ENCODE measurements at regions not wholly inside any gene's neighbourhood (a gene's known extent, or its start where the extent isn't known, plus 50 kb on each side); places are given as distances from the start of the nearest gene placed in this dataset.
A peak's percentile ranks its signal among the peaks of the same experiment; 100 is the strongest.

- TF ChIP-seq POLR2A (IDR thresholded peaks at IDR 0.05; ENCODE audit: low read length): no peak
- no peak for TF ChIP-seq GATA1 (IDR thresholded peaks at IDR 0.05; ENCODE audit: low read depth, low read length)
- no peak for DNase-seq
Observed at GRCh38 chr9:18163146-18163545, 310.8 kb upstream of the ADAMTSL1 start.

GRCh38 chr9:18167733-18168132 lies 306.2 kb upstream of the ADAMTSL1 start:
- no peak for DNase-seq
- TF ChIP-seq GATA1 (IDR thresholded peaks at IDR 0.05; ENCODE audit: low read depth, low read length): no peak
- no peak for TF ChIP-seq POLR2A (IDR thresholded peaks at IDR 0.05; ENCODE audit: low read length)

GRCh38 chr9:18173923-18174322 lies 300.0 kb upstream of the ADAMTSL1 start:
- TF ChIP-seq POLR2A (IDR thresholded peaks at IDR 0.05; ENCODE audit: low read length) (no peak), GATA1 (IDR thresholded peaks at IDR 0.05; ENCODE audit: low read depth, low read length) (no peak)
- no peak for DNase-seq

GRCh38 chr9:18182636-18183035 lies 291.3 kb upstream of the ADAMTSL1 start:
- no peak for DNase-seq
- TF ChIP-seq POLR2A (IDR thresholded peaks at IDR 0.05; ENCODE audit: low read length) (no peak), GATA1 (IDR thresholded peaks at IDR 0.05; ENCODE audit: low read depth, low read length) (no peak)

GRCh38 chr9:18183974-18184373 lies 290.0 kb upstream of the ADAMTSL1 start:
- TF ChIP-seq GATA1 (IDR thresholded peaks at IDR 0.05; ENCODE audit: low read depth, low read length) (no peak), POLR2A (IDR thresholded peaks at IDR 0.05; ENCODE audit: low read length) (no peak)
- DNase-seq: no peak

- DNase-seq: no peak
- TF ChIP-seq GATA1 (IDR thresholded peaks at IDR 0.05; ENCODE audit: low read depth, low read length) (no peak), POLR2A (IDR thresholded peaks at IDR 0.05; ENCODE audit: low read length) (no peak)
Observed at GRCh38 chr9:18184401-18184800, 289.6 kb upstream of the ADAMTSL1 start.

- TF ChIP-seq GATA1 (IDR thresholded peaks at IDR 0.05; ENCODE audit: low read depth, low read length) (no peak), POLR2A (IDR thresholded peaks at IDR 0.05; ENCODE audit: low read length) (no peak)
- DNase-seq: no peak
Observed at GRCh38 chr9:18185196-18185595, 288.8 kb upstream of the ADAMTSL1 start.

GRCh38 chr9:18188971-18189370 lies 285.0 kb upstream of the ADAMTSL1 start:
- TF ChIP-seq POLR2A (IDR thresholded peaks at IDR 0.05; ENCODE audit: low read length) (no peak), GATA1 (IDR thresholded peaks at IDR 0.05; ENCODE audit: low read depth, low read length) (no peak)
- DNase-seq: no peak

- no peak for TF ChIP-seq POLR2A (IDR thresholded peaks at IDR 0.05; ENCODE audit: low read length)
- no peak for TF ChIP-seq GATA1 (IDR thresholded peaks at IDR 0.05; ENCODE audit: low read depth, low read length)
- DNase-seq: peak in 1 of 2 experiments; percentile 4
Observed at GRCh38 chr9:18189871-18190670, 283.9 kb upstream of the ADAMTSL1 start.

- TF ChIP-seq GATA1 (IDR thresholded peaks at IDR 0.05; ENCODE audit: low read depth, low read length): no peak
- TF ChIP-seq POLR2A (IDR thresholded peaks at IDR 0.05; ENCODE audit: low read length): no peak
- no peak for DNase-seq
Observed at GRCh38 chr9:18190671-18191374, 283.1 kb upstream of the ADAMTSL1 start.

GRCh38 chr9:18194316-18194715 lies 279.6 kb upstream of the ADAMTSL1 start:
- DNase-seq: no peak
- no peak for TF ChIP-seq GATA1 (IDR thresholded peaks at IDR 0.05; ENCODE audit: low read depth, low read length)
- TF ChIP-seq POLR2A (IDR thresholded peaks at IDR 0.05; ENCODE audit: low read length): no peak

GRCh38 chr9:18195223-18195622 lies 278.7 kb upstream of the ADAMTSL1 start:
- no peak for DNase-seq
- TF ChIP-seq GATA1 (IDR thresholded peaks at IDR 0.05; ENCODE audit: low read depth, low read length): no peak
- TF ChIP-seq POLR2A (IDR thresholded peaks at IDR 0.05; ENCODE audit: low read length): no peak

- TF ChIP-seq POLR2A (IDR thresholded peaks at IDR 0.05; ENCODE audit: low read length) (no peak), GATA1 (IDR thresholded peaks at IDR 0.05; ENCODE audit: low read depth, low read length) (no peak)
- no peak for DNase-seq
Observed at GRCh38 chr9:18202924-18203323, 271.0 kb upstream of the ADAMTSL1 start.

GRCh38 chr9:18207735-18208134 lies 266.2 kb upstream of the ADAMTSL1 start:
- no peak for DNase-seq
- TF ChIP-seq POLR2A (IDR thresholded peaks at IDR 0.05; ENCODE audit: low read length) (no peak), GATA1 (IDR thresholded peaks at IDR 0.05; ENCODE audit: low read depth, low read length) (no peak)

All from erythroblast (primary cell).